ENCODE measurements at regions not wholly inside any gene's neighbourhood (a gene's known extent, or its start where the extent isn't known, plus 50 kb on each side); places are given as distances from the start of the nearest gene placed in this dataset.

- in situ Hi-C loops (cut with HindIII; ENCODE audit: low pct_unique_long_range_greater_than_20kb, low sequenced_read_pairs) = no loop called here
- DNase-seq (ENCODE audit: low read depth) = no peak
These were observed 201.3 kb upstream of the IRX3 start for GRCh38 chr16:54487933-54488332.

- no peak for DNase-seq (ENCODE audit: low read depth)
- in situ Hi-C loops (cut with HindIII; ENCODE audit: low pct_unique_long_range_greater_than_20kb, low sequenced_read_pairs) = no loop called here
These were observed 198.1 kb upstream of the IRX3 start for GRCh38 chr16:54484700-54485099.

- in situ Hi-C loops (cut with HindIII; ENCODE audit: low pct_unique_long_range_greater_than_20kb, low sequenced_read_pairs) = no loop called here
- no peak for DNase-seq (ENCODE audit: low read depth)
These were observed 196.4 kb upstream of the IRX3 start for GRCh38 chr16:54482892-54483574.

GRCh38 chr16:54480429-54480828 lies 193.8 kb upstream of the IRX3 start:
- in situ Hi-C loops (cut with HindIII; ENCODE audit: low pct_unique_long_range_greater_than_20kb, low sequenced_read_pairs) = no loop called here
- no peak for DNase-seq (ENCODE audit: low read depth)

GRCh38 chr16:54479546-54479945 lies 193.0 kb upstream of the IRX3 start:
- in situ Hi-C loops (cut with HindIII; ENCODE audit: low pct_unique_long_range_greater_than_20kb, low sequenced_read_pairs) = no loop called here
- no peak for DNase-seq (ENCODE audit: low read depth)

GRCh38 chr16:54477714-54478113 lies 191.1 kb upstream of the IRX3 start:
- in situ Hi-C loops (cut with HindIII; ENCODE audit: low pct_unique_long_range_greater_than_20kb, low sequenced_read_pairs) = no loop called here
- no peak for DNase-seq (ENCODE audit: low read depth)

GRCh38 chr16:54475019-54475601 lies 188.5 kb upstream of the IRX3 start:
- in situ Hi-C loops (cut with HindIII; ENCODE audit: low pct_unique_long_range_greater_than_20kb, low sequenced_read_pairs) = no loop called here
- DNase-seq (ENCODE audit: low read depth) = no peak

GRCh38 chr16:54473226-54473993 lies 186.8 kb upstream of the IRX3 start:
- in situ Hi-C loops (cut with HindIII; ENCODE audit: low pct_unique_long_range_greater_than_20kb, low sequenced_read_pairs) = no loop called here
- no peak for DNase-seq (ENCODE audit: low read depth)

GRCh38 chr16:54467398-54467797 lies 180.8 kb upstream of the IRX3 start:
- in situ Hi-C loops (cut with HindIII; ENCODE audit: low pct_unique_long_range_greater_than_20kb, low sequenced_read_pairs) = no loop called here
- no peak for DNase-seq (ENCODE audit: low read depth)

- in situ Hi-C loops (cut with HindIII; ENCODE audit: low pct_unique_long_range_greater_than_20kb, low sequenced_read_pairs) = no loop called here
- DNase-seq (ENCODE audit: low read depth) = no peak
These were observed 179.6 kb upstream of the IRX3 start for GRCh38 chr16:54466233-54466632.

GRCh38 chr16:54465063-54465462 lies 178.5 kb upstream of the IRX3 start:
- in situ Hi-C loops (cut with HindIII; ENCODE audit: low pct_unique_long_range_greater_than_20kb, low sequenced_read_pairs) = no loop called here
- no peak for DNase-seq (ENCODE audit: low read depth)

GRCh38 chr16:54462771-54463170 lies 176.2 kb upstream of the IRX3 start:
- no peak for DNase-seq (ENCODE audit: low read depth)
- in situ Hi-C loops (cut with HindIII; ENCODE audit: low pct_unique_long_range_greater_than_20kb, low sequenced_read_pairs) = no loop called here

- DNase-seq (ENCODE audit: low read depth) = no peak
These were observed 175.6 kb upstream of the IRX3 start for GRCh38 chr16:54462151-54462651.

GRCh38 chr16:54460263-54460860 lies 173.8 kb upstream of the IRX3 start:
- no peak for DNase-seq (ENCODE audit: low read depth)
- in situ Hi-C loops (cut with HindIII; ENCODE audit: low pct_unique_long_range_greater_than_20kb, low sequenced_read_pairs) = no loop called here

More at GRCh38 chr16:54462151-54462651, 175.6 kb upstream of the IRX3 start:
- in situ Hi-C loops (cut with HindIII; ENCODE audit: low pct_unique_long_range_greater_than_20kb, low sequenced_read_pairs) = no loop called here

- no peak for DNase-seq (ENCODE audit: low read depth)
- in situ Hi-C loops (cut with HindIII; ENCODE audit: low pct_unique_long_range_greater_than_20kb, low sequenced_read_pairs) = no loop called here
These were observed 173.1 kb upstream of the IRX3 start for GRCh38 chr16:54459509-54460262.

- DNase-seq (ENCODE audit: low read depth) = no peak
- in situ Hi-C loops (cut with HindIII; ENCODE audit: low pct_unique_long_range_greater_than_20kb, low sequenced_read_pairs) = no loop called here
These were observed 172.3 kb upstream of the IRX3 start for GRCh38 chr16:54458923-54459322.

GRCh38 chr16:54456291-54456690 lies 169.7 kb upstream of the IRX3 start:
- in situ Hi-C loops (cut with HindIII; ENCODE audit: low pct_unique_long_range_greater_than_20kb, low sequenced_read_pairs) = no loop called here
- DNase-seq (ENCODE audit: low read depth) = no peak

- DNase-seq (ENCODE audit: low read depth) = no peak
- in situ Hi-C loops (cut with HindIII; ENCODE audit: low pct_unique_long_range_greater_than_20kb, low sequenced_read_pairs) = no loop called here
These were observed 168.6 kb upstream of the IRX3 start for GRCh38 chr16:54455030-54455725.

Data from Caki2 (cell line).